Psoas muscle (tissue), 7 donors: ENCODE measurements at regions not wholly inside any gene's neighbourhood (a gene's known extent, or its start where the extent isn't known, plus 50 kb on each side); places are given as distances from the start of the nearest gene placed in this dataset.

Source experiments
- ATAC-seq, 4 donors: fragments of 200-7000 bp; cut with Tn5 transposase; one replicate each; pipeline ENCODE4 v1.9.1; 2020; ENCODE audit warnings: moderate library complexity in 3 of 4, mild to moderate bottlenecking in 2 of 4
- DNase-seq, 2 donors: peaks; one replicate each; pipeline ENCODE4 v3.0.0-alpha.2; 2020
- H3K27ac ChIP-seq: fragments of 200-600 bp; one replicate; pipeline ENCODE4 v1.8.0; 2022
- H3K27me3 ChIP-seq, 3 donors: fragments of 200-600 bp in 1 of 3; one replicate each; pipeline versions ENCODE4 v1.6.1 to v1.8.0; 2013 to 2022; ENCODE audit warnings: low read length in 2 of 3, mild to moderate bottlenecking in 2 of 3, moderate library complexity in 1 of 3; ENCODE audit not compliant: insufficient read depth in 3 of 3
- H3K36me3 ChIP-seq, 2 donors: fragments of 200-600 bp in 1 of 2; one replicate each; pipeline versions ENCODE4 v1.6.1 to v1.8.0; 2013 to 2022; ENCODE audit warnings: low read depth in 1 of 2, mild to moderate bottlenecking in 1 of 2, moderate library complexity in 1 of 2; ENCODE audit not compliant: insufficient read depth in 1 of 2
- H3K4me1 ChIP-seq: fragments of 200-600 bp; one replicate; pipeline ENCODE4 v1.8.0; 2022
- H3K4me3 ChIP-seq: fragments of 200-600 bp; one replicate; pipeline ENCODE4 v1.8.0; 2022; ENCODE audit warnings: mild to moderate bottlenecking
- H3K9me3 ChIP-seq: fragments of 200-600 bp; one replicate; pipeline ENCODE4 v1.8.0; 2022
- WGBS, 3 donors: extraction: QIAGEN DNeasy Blood & Tissue Kit; methylation state at CpG; one replicate each; pipeline versions ENCODE4 v1.1.6 to v1.1.7; 2013; 5-methylcytosine and 5-hydroxymethylcytosine counted together
- intact Hi-C, 2 donors: fragments of 100-400 bp; cut with DNase I; formaldehyde crosslinking; loops; one replicate each; pipeline versions ENCODE4 v1.11.0 to v1.14.2; 2022
- TF ChIP-seq, protein P1 (sequence below): fragments of 200-600 bp; IDR thresholded peaks from one replicate; pipeline ENCODE4 v1.8.0; 2022; ENCODE audit warnings: antibody characterized with exemption
- donor health status: healthy with polysubstance abuse.
- donor health status: DM: no; HTN: no; CAD: no; lungs with moderate emphysema.
- donor health status: Bipolar disorder and iron deficiency.
- donor health status: healthy.
- donor health status: DM: yes; HTN: yes; CAD: no.
- donor health status: DM: no; HTN: no; CAD: no.
- donor health status: DM: yes; HTN: yes; CAD: no.

DNA sequence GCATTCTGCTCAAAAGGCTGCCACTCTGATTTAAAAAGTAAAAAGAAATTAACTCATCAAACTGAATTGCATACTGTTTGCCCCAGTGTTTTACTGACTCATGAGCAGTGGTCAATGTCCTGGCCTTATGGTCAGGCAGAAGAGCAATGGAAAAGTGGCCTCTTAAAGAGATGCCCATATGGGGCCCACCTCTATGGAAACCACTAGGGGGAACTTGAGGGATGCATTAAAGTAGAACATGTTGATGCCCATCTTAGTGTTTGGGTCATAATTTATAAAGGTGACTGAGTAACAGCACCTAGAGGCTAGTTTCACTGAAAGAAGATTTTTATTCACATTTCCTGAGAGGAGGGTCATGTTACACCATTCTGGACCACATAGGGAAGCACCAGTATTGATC, 66.5 kb upstream of the RNU6-1 start:
- H3K9me3 ChIP-seq: peaks cover 9% of the 10 kb centered on the region
- H3K36me3 ChIP-seq: no peaks in the 10 kb centered on the region
- no peak overlapping the region for H3K27ac ChIP-seq
- H3K4me1 ChIP-seq: no peaks in the 10 kb centered on the region
- H3K4me3 ChIP-seq: no peak overlapping the region
- TF ChIP-seq, protein P1, sequence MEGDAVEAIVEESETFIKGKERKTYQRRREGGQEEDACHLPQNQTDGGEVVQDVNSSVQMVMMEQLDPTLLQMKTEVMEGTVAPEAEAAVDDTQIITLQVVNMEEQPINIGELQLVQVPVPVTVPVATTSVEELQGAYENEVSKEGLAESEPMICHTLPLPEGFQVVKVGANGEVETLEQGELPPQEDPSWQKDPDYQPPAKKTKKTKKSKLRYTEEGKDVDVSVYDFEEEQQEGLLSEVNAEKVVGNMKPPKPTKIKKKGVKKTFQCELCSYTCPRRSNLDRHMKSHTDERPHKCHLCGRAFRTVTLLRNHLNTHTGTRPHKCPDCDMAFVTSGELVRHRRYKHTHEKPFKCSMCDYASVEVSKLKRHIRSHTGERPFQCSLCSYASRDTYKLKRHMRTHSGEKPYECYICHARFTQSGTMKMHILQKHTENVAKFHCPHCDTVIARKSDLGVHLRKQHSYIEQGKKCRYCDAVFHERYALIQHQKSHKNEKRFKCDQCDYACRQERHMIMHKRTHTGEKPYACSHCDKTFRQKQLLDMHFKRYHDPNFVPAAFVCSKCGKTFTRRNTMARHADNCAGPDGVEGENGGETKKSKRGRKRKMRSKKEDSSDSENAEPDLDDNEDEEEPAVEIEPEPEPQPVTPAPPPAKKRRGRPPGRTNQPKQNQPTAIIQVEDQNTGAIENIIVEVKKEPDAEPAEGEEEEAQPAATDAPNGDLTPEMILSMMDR: peak; percentile 32
- DNase-seq (no peak), ATAC-seq (peak in 2 of 4 donors; percentile 69 to 77)
- intact Hi-C loops: no loop called here
- no peaks in the 10 kb centered on the region for H3K27me3 ChIP-seq

DNA sequence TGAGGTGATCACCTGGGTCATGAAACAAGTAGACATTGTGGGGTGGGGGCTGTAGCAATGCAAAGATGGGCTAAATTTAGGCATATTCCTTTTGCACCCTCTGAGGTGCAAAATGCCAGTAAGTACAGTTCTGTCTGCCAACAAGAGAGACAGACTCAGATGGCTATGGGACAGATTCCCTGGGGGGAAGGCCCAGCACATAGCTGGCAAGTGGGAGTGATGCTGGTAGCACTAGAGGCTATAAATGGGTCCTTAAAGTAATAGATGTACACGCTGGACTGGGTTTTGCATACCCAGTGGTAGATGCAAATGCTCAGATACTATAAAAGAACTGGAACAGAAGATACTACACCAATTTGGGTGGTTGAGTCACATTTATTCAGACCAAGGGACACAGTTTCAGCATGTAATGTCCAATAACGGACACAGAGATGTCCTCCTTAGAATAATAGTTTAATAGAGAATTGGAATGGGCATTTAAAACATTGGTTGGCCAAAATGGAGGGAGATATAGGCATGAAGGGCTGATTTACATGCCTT, 67.4 kb upstream of the RNU6-1 start:
- no peaks in the 10 kb centered on the region for H3K36me3 ChIP-seq
- peaks cover 9% of the 10 kb centered on the region for H3K9me3 ChIP-seq
- H3K4me3 ChIP-seq: no peak overlapping the region
- no peaks in the 10 kb centered on the region for H3K27me3 ChIP-seq
- ATAC-seq (peak in 2 of 4 donors; percentile 58 to 62), DNase-seq (no peak)
- no peak overlapping the region for H3K27ac ChIP-seq
- TF ChIP-seq, protein P1: no peak
- 60 to 76% (median 70%) methylated on average over 2 of the region's 2 CpGs for WGBS, 3 donors
- no peaks in the 10 kb centered on the region for H3K4me1 ChIP-seq
- intact Hi-C loops: no loop called here

DNA sequence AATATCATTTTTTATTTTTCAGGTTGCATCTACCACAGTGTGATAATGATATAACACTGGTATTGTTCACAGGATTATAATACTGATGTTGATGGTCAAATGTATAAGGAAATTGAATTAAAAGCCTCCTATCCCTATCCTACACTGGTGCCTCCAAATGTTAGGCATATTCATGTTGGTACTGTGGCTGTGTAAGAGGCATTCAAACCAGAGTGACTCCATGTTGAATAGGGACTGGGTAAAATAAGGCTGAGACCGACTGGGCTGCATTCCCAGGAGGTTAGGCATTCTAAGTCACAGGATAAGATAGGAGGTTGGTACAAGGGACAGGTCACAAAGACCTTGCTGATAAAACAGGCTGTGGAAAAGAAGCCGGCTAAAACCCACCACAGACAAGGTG, 68.9 kb upstream of the RNU6-1 start:
- Histone ChIP-seq H3K4me3 (no peak overlapping the region), H3K36me3 (no peaks in the 10 kb centered on the region), H3K9me3 (peaks cover 9% of the 10 kb centered on the region), H3K4me1 (no peaks in the 10 kb centered on the region), H3K27me3 (no peaks in the 10 kb centered on the region), H3K27ac (no peak overlapping the region)
- ATAC-seq (no peak), DNase-seq (no peak)
- TF ChIP-seq, protein P1: no peak
- 81 to 85% (median 82%) methylated on average over 2 of the region's 2 CpGs for WGBS, 3 donors
- intact Hi-C loops: no loop called here

DNA sequence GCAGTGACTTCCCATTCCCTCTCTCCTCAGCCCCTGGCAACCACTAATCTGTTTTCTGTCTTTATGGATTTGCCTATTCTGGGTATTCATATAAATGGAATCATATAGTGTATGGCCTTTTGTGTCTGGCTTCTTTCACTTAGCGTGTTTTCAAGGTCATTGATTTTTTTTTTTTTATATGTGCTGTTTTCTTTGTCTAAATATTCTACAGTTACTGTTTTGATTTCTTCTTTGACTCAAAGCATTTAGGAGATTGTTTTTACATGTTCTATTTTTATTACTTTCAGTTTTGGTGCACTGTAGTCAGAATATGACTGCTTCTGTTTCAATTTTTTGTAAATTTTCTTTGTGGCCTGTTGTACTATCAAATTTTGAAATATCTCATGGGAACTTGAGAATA, 71.9 kb upstream of the RNU6-1 start:
- no peak for ATAC-seq
- TF ChIP-seq, protein P1: no peak
- Histone ChIP-seq H3K4me1 (peaks cover 14% of the 10 kb centered on the region), H3K4me3 (no peak overlapping the region), H3K36me3 (no peaks in the 10 kb centered on the region), H3K9me3 (peaks cover 9% of the 10 kb centered on the region), H3K27me3 (no peaks in the 10 kb centered on the region), H3K27ac (no peak overlapping the region)
- 0% methylated on average over 1 of the region's 1 CpG for WGBS, 3 donors
- intact Hi-C loops: no loop called here
- DNase-seq: no peak

DNA sequence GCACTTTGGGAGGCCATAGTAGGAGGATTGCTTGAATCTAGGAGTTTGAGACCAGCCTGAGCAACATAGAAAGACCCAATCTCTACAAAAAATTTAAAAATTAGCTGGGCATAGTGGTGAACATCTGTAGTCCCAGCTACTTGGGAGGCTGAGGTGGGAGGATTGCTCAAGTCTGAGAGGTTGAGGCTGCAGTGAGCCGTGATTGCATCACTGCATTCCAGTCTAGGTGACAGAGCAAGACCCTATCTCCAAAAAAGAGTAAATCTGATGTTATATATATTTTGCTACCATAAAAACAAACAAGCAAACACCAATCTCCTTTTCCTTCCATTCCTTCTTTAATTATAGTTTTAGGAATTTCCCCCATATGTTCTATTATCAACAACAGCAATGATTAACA, 74.2 kb upstream of the RNU6-1 start:
- TF ChIP-seq, protein P1: no peak

More for the DNA sequence above, 74.2 kb upstream of the RNU6-1 start:
- intact Hi-C loops: no loop called here
- H3K9me3 ChIP-seq: peaks cover 9% of the 10 kb centered on the region
- WGBS, 3 donors: 88 to 89% (median 89%) methylated on average over 1 of the region's 1 CpG
- ATAC-seq: no peak
- H3K4me3 ChIP-seq: no peak overlapping the region
- H3K27me3 ChIP-seq: no peaks in the 10 kb centered on the region
- no peaks in the 10 kb centered on the region for H3K36me3 ChIP-seq
- DNase-seq: no peak
- H3K27ac ChIP-seq: peak overlapping the region; percentile 74
- H3K4me1 ChIP-seq: peaks cover 19% of the 10 kb centered on the region
